ENCODE measurements at regions not wholly inside any gene's neighbourhood (a gene's known extent, or its start where the extent isn't known, plus 50 kb on each side); places are given as distances from the start of the nearest gene placed in this dataset.

DNA sequence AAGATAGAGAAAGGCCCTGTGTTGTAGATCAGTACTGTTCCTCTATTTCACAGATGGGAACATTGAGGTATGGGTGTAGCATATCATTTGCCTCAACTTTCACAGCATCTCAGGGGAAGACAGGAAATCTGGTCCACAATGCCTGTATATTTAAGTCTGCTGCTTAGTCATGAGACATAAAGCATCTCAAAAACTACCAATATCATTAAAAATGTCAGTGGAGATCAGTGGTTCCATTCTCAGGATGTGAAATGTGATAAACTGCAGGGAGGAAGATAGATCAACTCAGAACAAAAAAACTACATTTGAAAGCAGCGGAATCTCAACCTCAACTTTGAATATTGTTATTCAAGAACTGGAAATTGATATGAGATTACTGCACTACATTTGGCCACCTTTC, 192.9 kb upstream of the PREP start (continued):
- TF ChIP-seq CREB1 (CRISPR knock-in tag; IDR thresholded peaks at IDR 0.05; ENCODE audit: low read depth) (no peak), NANOG (IDR thresholded peaks at IDR 0.05; ENCODE audit: borderline replicate concordance) (no peak), ZNF331 (CRISPR knock-in tag; IDR thresholded peaks at IDR 0.05; ENCODE audit: low read depth) (no peak), STAT1 (IDR thresholded peaks at IDR 0.05; ENCODE audit: unreplicated experiment) (no peak)
- TF ChIP-seq, protein P1, sequence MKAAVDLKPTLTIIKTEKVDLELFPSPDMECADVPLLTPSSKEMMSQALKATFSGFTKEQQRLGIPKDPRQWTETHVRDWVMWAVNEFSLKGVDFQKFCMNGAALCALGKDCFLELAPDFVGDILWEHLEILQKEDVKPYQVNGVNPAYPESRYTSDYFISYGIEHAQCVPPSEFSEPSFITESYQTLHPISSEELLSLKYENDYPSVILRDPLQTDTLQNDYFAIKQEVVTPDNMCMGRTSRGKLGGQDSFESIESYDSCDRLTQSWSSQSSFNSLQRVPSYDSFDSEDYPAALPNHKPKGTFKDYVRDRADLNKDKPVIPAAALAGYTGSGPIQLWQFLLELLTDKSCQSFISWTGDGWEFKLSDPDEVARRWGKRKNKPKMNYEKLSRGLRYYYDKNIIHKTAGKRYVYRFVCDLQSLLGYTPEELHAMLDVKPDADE (IDR thresholded peaks at IDR 0.05): no peak
- TF ChIP-seq, protein P2, sequence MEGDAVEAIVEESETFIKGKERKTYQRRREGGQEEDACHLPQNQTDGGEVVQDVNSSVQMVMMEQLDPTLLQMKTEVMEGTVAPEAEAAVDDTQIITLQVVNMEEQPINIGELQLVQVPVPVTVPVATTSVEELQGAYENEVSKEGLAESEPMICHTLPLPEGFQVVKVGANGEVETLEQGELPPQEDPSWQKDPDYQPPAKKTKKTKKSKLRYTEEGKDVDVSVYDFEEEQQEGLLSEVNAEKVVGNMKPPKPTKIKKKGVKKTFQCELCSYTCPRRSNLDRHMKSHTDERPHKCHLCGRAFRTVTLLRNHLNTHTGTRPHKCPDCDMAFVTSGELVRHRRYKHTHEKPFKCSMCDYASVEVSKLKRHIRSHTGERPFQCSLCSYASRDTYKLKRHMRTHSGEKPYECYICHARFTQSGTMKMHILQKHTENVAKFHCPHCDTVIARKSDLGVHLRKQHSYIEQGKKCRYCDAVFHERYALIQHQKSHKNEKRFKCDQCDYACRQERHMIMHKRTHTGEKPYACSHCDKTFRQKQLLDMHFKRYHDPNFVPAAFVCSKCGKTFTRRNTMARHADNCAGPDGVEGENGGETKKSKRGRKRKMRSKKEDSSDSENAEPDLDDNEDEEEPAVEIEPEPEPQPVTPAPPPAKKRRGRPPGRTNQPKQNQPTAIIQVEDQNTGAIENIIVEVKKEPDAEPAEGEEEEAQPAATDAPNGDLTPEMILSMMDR (conservative IDR thresholded peaks at IDR 0.05; ENCODE audit: low read depth in 2 of 2): no peak

DNA sequence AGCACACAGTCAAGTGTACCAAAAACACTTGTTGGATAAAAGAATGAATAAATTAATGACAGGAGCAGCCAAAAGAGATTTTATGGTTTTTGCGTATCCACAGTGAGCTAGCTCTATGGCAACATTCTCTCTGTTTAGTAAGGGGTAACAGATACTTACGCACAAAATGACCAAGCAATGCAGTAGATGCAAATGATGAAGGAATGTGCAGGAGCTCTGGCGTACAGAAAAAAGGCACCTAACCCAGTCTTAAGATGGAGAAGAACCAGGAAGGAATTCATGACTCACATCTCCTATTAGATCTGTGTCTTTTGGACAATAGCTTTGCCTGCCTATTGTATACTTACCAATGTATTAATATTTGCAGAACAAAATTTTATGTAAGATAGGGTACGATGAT, 191.9 kb upstream of the PREP start:
- Histone ChIP-seq H3K36me3 (ENCODE audit: insufficient read depth) (no peaks in the 10 kb centered on the region), H3K27ac (ENCODE audit: low read depth) (no peak overlapping the region), H3F3A (replicated peaks; ENCODE audit: low read depth) (no peaks in the 10 kb centered on the region), H2AFZ (no peak overlapping the region), H3K79me2 (replicated peaks; ENCODE audit: insufficient read depth) (no peaks in the 10 kb centered on the region), H3K9me2 (ENCODE audit: insufficient read depth) (no peaks in the 10 kb centered on the region), H4K20me1 (replicated peaks; ENCODE audit: insufficient read depth) (no peaks in the 10 kb centered on the region), H3K4me3 (no peak overlapping the region), H3K27me3 (ENCODE audit: insufficient read depth) (no peaks in the 10 kb centered on the region), H3K4me1 (ENCODE audit: insufficient read depth) (peaks cover 21% of the 10 kb centered on the region), H3K4me2 (no peak overlapping the region)
- Mint-ChIP-seq H3K36me3 (ENCODE audit: low read depth) (no peaks in the 10 kb centered on the region), H3K27me3 (ENCODE audit: insufficient read depth, low read depth, poor library complexity) (peaks cover 4% of the 10 kb centered on the region), H3K27ac (no peak overlapping the region), H3K4me1 (peaks cover 15% of the 10 kb centered on the region), H3K9me3 (no peaks in the 10 kb centered on the region), H3K4me3 (no peak overlapping the region)
- DNase-seq (ENCODE audit: low spot score) (no peak), ATAC-seq (no peak)
- TF ChIP-seq, protein P2 (conservative IDR thresholded peaks at IDR 0.05; ENCODE audit: low read depth in 2 of 2): no peak
- TF ChIP-seq ZNF331 (CRISPR knock-in tag; IDR thresholded peaks at IDR 0.05; ENCODE audit: low read depth): no peak
- no peak for TF ChIP-seq JUNB (IDR thresholded peaks at IDR 0.05; ENCODE audit: unreplicated experiment)
- no peak for TF ChIP-seq ZNF114 (CRISPR knock-in tag; IDR thresholded peaks at IDR 0.05)
- no peak for TF ChIP-seq EZH2 (IDR thresholded peaks at IDR 0.05; ENCODE audit: low read depth, unreplicated experiment)
- TF ChIP-seq CREB1 (CRISPR knock-in tag; IDR thresholded peaks at IDR 0.05; ENCODE audit: low read depth): no peak
- TF ChIP-seq, protein P3, sequence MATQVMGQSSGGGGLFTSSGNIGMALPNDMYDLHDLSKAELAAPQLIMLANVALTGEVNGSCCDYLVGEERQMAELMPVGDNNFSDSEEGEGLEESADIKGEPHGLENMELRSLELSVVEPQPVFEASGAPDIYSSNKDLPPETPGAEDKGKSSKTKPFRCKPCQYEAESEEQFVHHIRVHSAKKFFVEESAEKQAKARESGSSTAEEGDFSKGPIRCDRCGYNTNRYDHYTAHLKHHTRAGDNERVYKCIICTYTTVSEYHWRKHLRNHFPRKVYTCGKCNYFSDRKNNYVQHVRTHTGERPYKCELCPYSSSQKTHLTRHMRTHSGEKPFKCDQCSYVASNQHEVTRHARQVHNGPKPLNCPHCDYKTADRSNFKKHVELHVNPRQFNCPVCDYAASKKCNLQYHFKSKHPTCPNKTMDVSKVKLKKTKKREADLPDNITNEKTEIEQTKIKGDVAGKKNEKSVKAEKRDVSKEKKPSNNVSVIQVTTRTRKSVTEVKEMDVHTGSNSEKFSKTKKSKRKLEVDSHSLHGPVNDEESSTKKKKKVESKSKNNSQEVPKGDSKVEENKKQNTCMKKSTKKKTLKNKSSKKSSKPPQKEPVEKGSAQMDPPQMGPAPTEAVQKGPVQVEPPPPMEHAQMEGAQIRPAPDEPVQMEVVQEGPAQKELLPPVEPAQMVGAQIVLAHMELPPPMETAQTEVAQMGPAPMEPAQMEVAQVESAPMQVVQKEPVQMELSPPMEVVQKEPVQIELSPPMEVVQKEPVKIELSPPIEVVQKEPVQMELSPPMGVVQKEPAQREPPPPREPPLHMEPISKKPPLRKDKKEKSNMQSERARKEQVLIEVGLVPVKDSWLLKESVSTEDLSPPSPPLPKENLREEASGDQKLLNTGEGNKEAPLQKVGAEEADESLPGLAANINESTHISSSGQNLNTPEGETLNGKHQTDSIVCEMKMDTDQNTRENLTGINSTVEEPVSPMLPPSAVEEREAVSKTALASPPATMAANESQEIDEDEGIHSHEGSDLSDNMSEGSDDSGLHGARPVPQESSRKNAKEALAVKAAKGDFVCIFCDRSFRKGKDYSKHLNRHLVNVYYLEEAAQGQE (IDR thresholded peaks at IDR 0.05; ENCODE audit: unreplicated experiment): no peak
- TF ChIP-seq EZH2phosphoT487 (IDR thresholded peaks at IDR 0.05; ENCODE audit: unreplicated experiment): no peak
- TF ChIP-seq, protein P1 (IDR thresholded peaks at IDR 0.05): no peak
